IMR-90 (cell line): ENCODE measurements at regions not wholly inside any gene's neighbourhood (a gene's known extent, or its start where the extent isn't known, plus 50 kb on each side); places are given as distances from the start of the nearest gene placed in this dataset.
A peak's percentile ranks its signal among the peaks of the same experiment; 100 is the strongest.

ENCODE experiments used
- ATAC-seq: fragments of 200-7000 bp; cut with Tn5 transposase; 2 replicates; pipeline ENCODE4 v1.9.1; 2020; ENCODE audit warnings: low read depth, mild to moderate bottlenecking, moderate library complexity
- BruUV-seq: library from RNA; stranded (reverse); fragments of 400-500 nt; replicated peaks from 2 replicates; lab custom pipeline; 2021; lab: Mats Ljungman, UMichigan
- CTCF ChIA-PET: fragments of 300-600 bp; formaldehyde crosslinking; extraction: SDS; loops from one replicate; lab custom pipeline; 2021; ENCODE audit warnings: antibody characterized with exemption; lab: Yijun Ruan, JAX
- POLR2A ChIA-PET: fragments of 300-600 bp; sonication (Branson Sonifier 250); formaldehyde crosslinking; loops from one replicate; lab custom pipeline; 2022; ENCODE audit warnings: antibody characterized with exemption; ENCODE audit not compliant: unreplicated experiment; lab: Charles Lee
- DNase-seq: peaks from one replicate; pipeline ENCODE4 v3.0.0; 2013
- H2AFZ ChIP-seq: replicated peaks from 2 replicates; pipeline ENCODE3; 2013; ENCODE audit warnings: low read length, mild to moderate bottlenecking; ENCODE audit not compliant: poor library complexity
- H2AK5ac ChIP-seq: 2 replicates; pipeline ENCODE4 v1.6.1; 2013; ENCODE audit warnings: low read depth, low read length, inconsistent platforms
- H2AK9ac ChIP-seq: replicated peaks from 2 replicates; pipeline ENCODE3; 2013; ENCODE audit warnings: mild to moderate bottlenecking, low read depth, low read length, moderate library complexity; ENCODE audit not compliant: poor library complexity
- H2BK120ac ChIP-seq: 2 replicates; pipeline ENCODE4 v1.6.1; 2013; ENCODE audit warnings: low read depth, low read length, inconsistent platforms
- H2BK15ac ChIP-seq: 3 replicates; pipeline ENCODE4 v1.6.1; 2013; ENCODE audit warnings: low read depth, low read length, inconsistent platforms
- H2BK20ac ChIP-seq: 2 replicates; pipeline ENCODE4 v1.6.1; 2013; ENCODE audit warnings: low read depth, mild to moderate bottlenecking, inconsistent platforms, low read length, moderate library complexity
- H2BK5ac ChIP-seq: 2 replicates; pipeline ENCODE4 v1.6.1; 2013; ENCODE audit warnings: mild to moderate bottlenecking, low read depth, low read length, inconsistent platforms; ENCODE audit not compliant: poor library complexity, severe bottlenecking
- H3K14ac ChIP-seq: replicated peaks from 2 replicates; pipeline ENCODE4 v1.6.1; 2013; ENCODE audit warnings: low read depth, low read length, inconsistent platforms
- H3K18ac ChIP-seq: 2 replicates; pipeline ENCODE4 v1.6.1; 2013; ENCODE audit warnings: low read depth, low read length, control low read depth
- H3K23ac ChIP-seq: 2 replicates; pipeline ENCODE4 v1.6.1; 2013; ENCODE audit warnings: low read depth, low read length, inconsistent platforms
- H3K27ac ChIP-seq: 2 replicates; pipeline ENCODE4 v1.5.1; 2013; ENCODE audit warnings: mild to moderate bottlenecking, control low read depth, low read length; ENCODE audit not compliant: insufficient read depth
- H3K27me3 ChIP-seq: 2 replicates; pipeline ENCODE4 v1.6.1; 2013; ENCODE audit warnings: low read length; ENCODE audit not compliant: control insufficient read depth, insufficient read depth
- H3K36me3 ChIP-seq: 2 replicates; pipeline ENCODE4 v1.6.1; 2013; ENCODE audit warnings: low read length, mixed read lengths; ENCODE audit not compliant: control insufficient read depth, insufficient read depth
- H3K4ac ChIP-seq: 2 replicates; pipeline ENCODE4 v1.6.1; 2013; ENCODE audit warnings: low read depth, low read length, inconsistent platforms
- H3K4me1 ChIP-seq: 2 replicates; pipeline ENCODE4 v1.6.1; 2013; ENCODE audit warnings: low read length, mixed read lengths; ENCODE audit not compliant: control insufficient read depth, insufficient read depth
- H3K4me2 ChIP-seq: 2 replicates; pipeline ENCODE4 v1.6.1; 2013; ENCODE audit warnings: low read depth, mild to moderate bottlenecking, control low read depth, low read length, moderate library complexity
- H3K4me3 ChIP-seq: 2 replicates; pipeline ENCODE4 v1.5.1; 2013; ENCODE audit warnings: low read depth, mild to moderate bottlenecking, control low read depth, low read length, moderate library complexity; ENCODE audit not compliant: insufficient read depth
- H3K56ac ChIP-seq: 2 replicates; pipeline ENCODE4 v1.6.1; 2013; ENCODE audit warnings: low read length, inconsistent platforms; ENCODE audit not compliant: insufficient read depth; ENCODE audit errors: extremely low read depth
- H3K79me1 ChIP-seq, 2 experiments: 2 replicates each; pipeline ENCODE4 v1.6.1; 2013; ENCODE audit warnings: low read length in 2 of 2, inconsistent platforms in 1 of 2, low read depth in 1 of 2
- H3K9ac ChIP-seq: 2 replicates; pipeline ENCODE4 v1.6.1; 2013; ENCODE audit warnings: low read depth, low read length, control low read depth
- H3K9me1 ChIP-seq: 2 replicates; pipeline ENCODE4 v1.6.1; 2013; ENCODE audit warnings: low read length, inconsistent platforms; ENCODE audit not compliant: insufficient read depth
- H3K9me3 ChIP-seq: 2 replicates; pipeline ENCODE4 v1.6.1; 2013; ENCODE audit warnings: low read length; ENCODE audit not compliant: control insufficient read depth, insufficient read depth
- H4K20me1 ChIP-seq: 2 replicates; pipeline ENCODE4 v1.6.1; 2013; ENCODE audit warnings: low read length, inconsistent platforms; ENCODE audit not compliant: insufficient read depth
- H4K5ac ChIP-seq: 2 replicates; pipeline ENCODE4 v1.6.1; 2013; ENCODE audit warnings: mild to moderate bottlenecking, low read depth, low read length, control low read depth
- H4K8ac ChIP-seq, 2 experiments: 2 replicates each; pipeline ENCODE4 v1.6.1; 2013; ENCODE audit warnings: low read depth in 2 of 2, low read length in 2 of 2, control low read depth in 1 of 2, inconsistent platforms in 1 of 2
- H4K91ac ChIP-seq: 2 replicates; pipeline ENCODE4 v1.6.1; 2013; ENCODE audit warnings: low read depth, low read length, inconsistent platforms; ENCODE audit not compliant: insufficient read depth
- MAFK ChIP-seq: IDR thresholded peaks from 2 replicates; pipeline ENCODE4 v1.6.1; 2012; ENCODE audit warnings: low read depth, low read length, improper control_type of control experiment
- RAD21 ChIP-seq: IDR thresholded peaks from 2 replicates; pipeline ENCODE4 v1.6.1; 2012; ENCODE audit warnings: low read length, improper control_type of control experiment
- RFX5 ChIP-seq: IDR thresholded peaks from 2 replicates; pipeline ENCODE4 v1.8.0; 2012; ENCODE audit warnings: low read depth, mild to moderate bottlenecking, low read length, moderate library complexity
- SMC3 ChIP-seq: fragments of 150-350 bp; IDR thresholded peaks from 2 replicates; pipeline ENCODE4 v1.6.1; 2016; ENCODE audit warnings: low read depth, mild to moderate bottlenecking, antibody characterized with exemption, low read length, moderate library complexity
- WGBS, 2 experiments: methylation state at CpG; one replicate each; pipeline versions ENCODE4 v1.1.5 to v1.1.7; 2013; ENCODE audit warnings: missing lambda C conversion rate in 2 of 2; ENCODE audit not compliant: insufficient read length in 1 of 2; ENCODE audit errors: extremely low coverage in 2 of 2; 5-methylcytosine and 5-hydroxymethylcytosine counted together
- dilution Hi-C: fragments of 300-500 bp; cut with HindIII; formaldehyde crosslinking; loops from one replicate; pipeline ENCODE4 v1.14.3; 2018; ENCODE audit warnings: low sequenced_read_pairs; ENCODE audit not compliant: unreplicated experiment
- in situ Hi-C: fragments of 300-500 bp; cut with MboI; formaldehyde crosslinking; loops from 3 replicates; pipeline ENCODE4 v1.14.3; 2019; ENCODE audit warnings: low sequenced_read_pairs, inconsistent platforms, mixed read lengths
- intact Hi-C: fragments of 100-400 bp; cut with micrococcal nuclease; formaldehyde crosslinking; loops from 2 replicates; pipeline ENCODE4 v1.10.0; 2022
- TF ChIP-seq, protein P1 (sequence below): fragments of 150-350 bp; IDR thresholded peaks from 2 replicates; pipeline ENCODE4 v1.6.1; 2016; ENCODE audit warnings: low read depth, mild to moderate bottlenecking, low read length, moderate library complexity, borderline replicate concordance

GRCh38 chr3:76664816-76665215 lies 375.1 kb upstream of the ROBO2 start:
- Histone ChIP-seq H2AFZ (no peak overlapping the region), H3K14ac (no peak overlapping the region), H4K20me1 (no peaks in the 10 kb centered on the region), H4K91ac (no peak overlapping the region), H2AK5ac (no peak overlapping the region), H4K8ac (no peak overlapping the region), H3K4ac (no peak overlapping the region), H2BK120ac (no peak overlapping the region), H3K36me3 (no peaks in the 10 kb centered on the region), H2BK20ac (no peak overlapping the region), H2AK9ac (no peak overlapping the region), H3K9me3 (no peaks in the 10 kb centered on the region), H3K18ac (no peak overlapping the region), H3K4me1 (no peaks in the 10 kb centered on the region), H3K27ac (no peak overlapping the region), H4K5ac (no peak overlapping the region), H3K4me3 (no peak overlapping the region), H3K56ac (no peak overlapping the region), H3K79me1 (no peaks in the 10 kb centered on the region), H2BK15ac (no peak overlapping the region), H3K27me3 (no peaks in the 10 kb centered on the region), H3K9ac (no peak overlapping the region), H3K4me2 (no peak overlapping the region), H3K23ac (no peak overlapping the region), H2BK5ac (no peak overlapping the region), H3K9me1 (no peaks in the 10 kb centered on the region)
- no peak for ATAC-seq
- dilution Hi-C loops (no loop called here), intact Hi-C loops (no loop called here), in situ Hi-C loops (no loop called here)
- CTCF ChIA-PET: no interaction called here
- TF ChIP-seq RFX5: no peak
- TF ChIP-seq MAFK: no peak
- no peak for TF ChIP-seq RAD21
- TF ChIP-seq, protein P1, sequence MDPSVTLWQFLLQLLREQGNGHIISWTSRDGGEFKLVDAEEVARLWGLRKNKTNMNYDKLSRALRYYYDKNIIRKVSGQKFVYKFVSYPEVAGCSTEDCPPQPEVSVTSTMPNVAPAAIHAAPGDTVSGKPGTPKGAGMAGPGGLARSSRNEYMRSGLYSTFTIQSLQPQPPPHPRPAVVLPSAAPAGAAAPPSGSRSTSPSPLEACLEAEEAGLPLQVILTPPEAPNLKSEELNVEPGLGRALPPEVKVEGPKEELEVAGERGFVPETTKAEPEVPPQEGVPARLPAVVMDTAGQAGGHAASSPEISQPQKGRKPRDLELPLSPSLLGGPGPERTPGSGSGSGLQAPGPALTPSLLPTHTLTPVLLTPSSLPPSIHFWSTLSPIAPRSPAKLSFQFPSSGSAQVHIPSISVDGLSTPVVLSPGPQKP: no peak
- no peak for TF ChIP-seq SMC3
- WGBS, 2 experiments: no CpG with 5 or more reads among the region's 3 CpGs
- peak; percentile 7 for DNase-seq
- no TSS peak for BruUV-seq
- POLR2A ChIA-PET: no interaction called here
